GM19324 (cell line): ENCODE measurements at regions not wholly inside any gene's neighbourhood (a gene's known extent, or its start where the extent isn't known, plus 50 kb on each side); places are given as distances from the start of the nearest gene placed in this dataset.
"Not testable (repeated sequence)": the region's sequence is repeated elsewhere in the genome, so short reads cannot be mapped to it uniquely, and the experiment has no call there.

Experiments used
- ATAC-seq: cut with Tn5 transposase; IDR thresholded peaks from one replicate; pipeline ENCODE4 v1.9.1; 2021; ENCODE audit warnings: mild to moderate bottlenecking, moderate library complexity; ENCODE audit not compliant: unreplicated experiment, low FRiP score

- ATAC-seq = no peak
Measured at GRCh38 chr10:31687663-31688482, 240.8 kb downstream of the ARHGAP12 start.

GRCh38 chr10:31686599-31686998 lies 242.0 kb downstream of the ARHGAP12 start:
- no peak for ATAC-seq

GRCh38 chr10:31683682-31684081 lies 244.9 kb downstream of the ARHGAP12 start:
- no peak for ATAC-seq

- no peak for ATAC-seq
Measured at GRCh38 chr10:31679936-31680335, 248.7 kb downstream of the ARHGAP12 start.

DNA sequence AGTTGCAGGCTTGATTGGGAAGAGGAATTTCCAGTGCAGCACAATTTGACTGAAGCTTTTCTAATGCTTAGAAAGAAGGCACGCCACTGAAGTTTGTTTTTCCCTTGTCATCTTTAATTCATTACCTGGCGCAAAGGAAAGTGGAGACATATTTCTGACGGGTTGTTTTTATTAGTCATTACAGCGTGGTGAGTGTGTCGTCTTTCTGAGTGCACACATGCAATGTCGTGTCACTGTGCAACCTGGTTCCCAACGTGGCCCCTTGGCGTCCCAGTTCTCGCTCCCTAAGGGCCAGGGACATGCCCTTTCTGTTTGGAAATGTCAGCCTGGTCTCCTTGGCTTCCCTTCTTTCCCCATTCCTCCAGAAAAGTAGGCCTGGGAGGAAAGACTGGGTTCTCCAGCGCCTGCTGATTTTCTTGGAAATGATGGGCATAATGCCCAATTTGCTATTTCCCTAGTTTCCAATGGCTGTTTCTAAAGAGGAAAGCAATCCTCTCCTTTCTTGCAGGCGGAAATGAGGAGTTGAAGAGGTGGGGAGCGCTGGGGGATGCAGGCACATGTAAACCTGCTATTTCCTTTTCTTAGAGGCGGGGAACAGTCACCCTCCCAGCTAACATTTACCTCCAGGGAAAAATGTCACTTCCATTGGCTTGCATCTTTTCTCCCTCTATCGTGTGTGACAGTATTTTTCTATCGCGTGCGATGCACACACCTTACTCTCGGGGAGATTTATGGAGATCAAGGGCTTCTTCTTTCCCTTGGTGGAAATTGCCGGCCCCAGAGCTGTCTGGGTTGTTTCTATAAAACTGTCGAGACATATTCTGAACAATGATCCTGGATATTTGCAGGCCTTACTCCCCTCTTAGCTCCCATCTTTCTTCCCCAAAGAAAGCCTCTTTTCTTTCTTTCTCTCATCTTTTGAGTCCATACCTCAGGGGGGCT lies 249.8 kb downstream of the ARHGAP12 start:
- ATAC-seq = no peak

DNA sequence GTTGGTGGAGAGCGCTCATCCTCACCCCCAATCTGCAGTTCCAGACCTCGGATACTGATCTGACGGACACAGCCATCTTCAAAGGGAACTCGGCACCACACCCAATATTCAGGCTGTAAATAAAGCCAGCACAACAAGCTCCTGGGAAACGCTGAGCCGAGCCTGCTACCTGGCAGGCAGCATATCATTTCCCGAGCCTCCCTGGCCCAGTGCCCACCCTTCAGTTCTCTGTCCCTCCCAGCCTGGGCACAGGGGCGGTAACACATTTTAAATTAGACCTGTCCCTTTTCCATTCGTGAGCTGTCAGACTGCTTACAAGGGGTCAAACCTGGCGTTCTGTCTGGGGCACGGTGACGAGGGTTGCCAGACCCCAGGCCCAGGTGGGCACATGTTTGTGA lies 250.5 kb downstream of the ARHGAP12 start:
- no peak for ATAC-seq

GRCh38 chr10:31677195-31678138 lies 251.2 kb downstream of the ARHGAP12 start:
- ATAC-seq = no peak

- ATAC-seq = no peak
Measured at GRCh38 chr10:31675726-31676125, 252.9 kb downstream of the ARHGAP12 start.

DNA sequence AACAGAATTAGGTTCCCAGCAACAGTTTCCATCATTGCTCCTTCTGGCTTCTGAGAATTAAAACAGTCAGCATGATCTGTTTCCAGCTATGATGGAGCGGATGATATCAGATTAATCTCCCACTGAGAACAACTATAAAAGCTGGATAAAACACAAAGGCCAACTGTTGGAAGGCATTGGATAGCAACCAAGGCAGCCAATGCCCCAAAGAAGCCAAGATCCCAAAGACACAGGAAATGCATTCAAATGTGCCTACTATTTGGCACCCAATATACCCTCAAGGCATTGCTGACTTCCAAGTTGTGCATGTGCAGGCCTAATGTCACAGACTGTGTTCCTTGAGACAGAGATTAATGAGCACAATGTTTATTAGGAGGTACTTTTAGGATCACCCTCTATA lies 259.3 kb downstream of the ARHGAP12 start:
- ATAC-seq = no peak

- no peak for ATAC-seq
Measured at GRCh38 chr10:31668326-31668725, 260.3 kb downstream of the ARHGAP12 start.

- ATAC-seq = not testable (repeated sequence)
Measured at GRCh38 chr10:31665764-31666279, 262.8 kb downstream of the ARHGAP12 start.

DNA sequence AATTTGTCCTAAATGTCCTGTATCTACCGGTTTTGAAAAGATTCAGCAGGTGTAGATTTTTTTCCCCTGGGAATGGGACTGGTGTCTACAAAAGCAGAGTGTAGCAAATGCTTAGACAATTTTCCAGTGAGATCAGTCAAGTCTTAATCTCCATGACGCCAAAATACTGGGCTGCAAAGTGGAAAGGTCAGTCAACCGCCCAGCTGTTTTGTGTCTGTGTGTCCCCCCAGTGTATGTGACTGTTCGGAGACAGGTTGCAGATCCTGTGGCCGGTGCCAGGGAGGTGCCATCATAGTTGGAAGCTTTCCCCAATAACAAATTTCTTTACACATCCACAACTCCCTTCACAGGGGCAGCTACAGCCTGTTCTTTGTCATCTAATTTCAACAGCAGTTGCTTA lies 263.8 kb downstream of the ARHGAP12 start:
- no peak for ATAC-seq

DNA sequence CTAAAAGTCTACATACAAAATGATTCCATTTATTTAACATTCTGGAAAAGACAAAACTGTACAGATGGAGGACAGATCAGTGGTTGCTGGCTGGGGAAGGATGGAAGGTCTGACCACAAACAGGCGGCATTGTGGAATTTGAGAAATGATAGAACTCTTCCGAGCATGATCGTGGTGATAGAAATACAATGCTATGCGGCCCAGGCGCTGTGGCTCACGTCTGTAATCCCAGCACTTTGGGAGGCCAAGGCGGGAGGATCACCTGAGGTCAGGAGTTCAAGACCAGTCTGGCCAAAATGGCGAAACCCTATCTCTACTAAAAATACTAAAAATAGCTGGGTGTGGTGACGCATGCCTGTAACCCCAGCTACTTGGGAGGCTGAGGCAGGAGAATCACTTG lies 264.6 kb downstream of the ARHGAP12 start:
- not testable (repeated sequence) for ATAC-seq

GRCh38 chr10:31660300-31660699 lies 268.3 kb downstream of the ARHGAP12 start:
- ATAC-seq = no peak

GRCh38 chr10:31659665-31660064 lies 269.0 kb downstream of the ARHGAP12 start:
- no peak for ATAC-seq

DNA sequence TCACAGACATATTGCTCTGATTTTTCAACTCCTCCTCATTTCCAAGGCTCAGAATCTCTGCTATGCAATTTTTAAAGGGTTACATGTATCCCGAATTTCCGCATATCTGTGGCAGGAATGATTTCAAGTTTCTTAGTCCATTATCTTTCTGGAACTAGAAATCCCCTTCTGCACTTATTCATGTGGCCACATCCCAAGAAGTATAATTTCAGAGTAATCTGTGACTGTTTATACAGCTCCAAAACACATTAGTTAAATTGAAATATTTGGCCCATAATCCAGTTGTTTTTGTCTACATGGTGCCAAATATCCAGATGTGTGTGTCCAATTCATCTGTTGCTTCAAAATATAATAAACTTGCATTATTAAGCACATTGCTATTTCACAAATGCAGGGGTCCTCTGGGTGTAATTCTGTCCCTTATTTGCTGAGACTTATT lies 271.2 kb downstream of the ARHGAP12 start:
- no peak for ATAC-seq

DNA sequence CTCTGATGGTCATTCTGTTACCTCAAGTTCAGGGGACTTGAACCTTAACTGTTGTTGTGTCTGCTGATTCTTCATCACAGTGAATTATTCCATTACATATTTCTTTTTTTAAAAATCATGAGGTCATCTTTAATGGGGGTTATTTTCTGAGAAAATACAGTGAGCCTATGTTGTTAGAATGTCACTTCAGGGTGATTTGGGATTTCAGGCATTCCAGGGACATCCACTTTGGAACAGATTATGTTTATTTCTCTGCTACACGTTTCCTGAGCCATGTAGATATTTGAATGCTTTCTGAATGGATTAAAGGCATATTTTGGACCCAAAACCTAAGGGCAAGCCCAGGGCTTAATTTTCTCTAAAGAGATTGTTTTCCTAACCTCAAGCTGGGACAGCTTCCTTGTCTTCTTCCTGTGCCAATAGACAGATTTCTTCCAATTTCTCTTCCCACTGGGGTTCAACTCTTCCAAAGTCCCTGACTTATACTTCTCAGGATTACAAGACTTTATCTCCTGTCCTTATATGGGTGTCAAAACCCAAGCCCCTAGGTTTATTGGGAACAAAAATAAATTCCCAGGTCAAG lies 271.7 kb downstream of the ARHGAP12 start:
- no peak for ATAC-seq

- ATAC-seq = no peak
Measured at GRCh38 chr10:31652038-31652437, 276.6 kb downstream of the ARHGAP12 start.

GRCh38 chr10:31650010-31650409 lies 278.6 kb downstream of the ARHGAP12 start:
- no peak for ATAC-seq

DNA sequence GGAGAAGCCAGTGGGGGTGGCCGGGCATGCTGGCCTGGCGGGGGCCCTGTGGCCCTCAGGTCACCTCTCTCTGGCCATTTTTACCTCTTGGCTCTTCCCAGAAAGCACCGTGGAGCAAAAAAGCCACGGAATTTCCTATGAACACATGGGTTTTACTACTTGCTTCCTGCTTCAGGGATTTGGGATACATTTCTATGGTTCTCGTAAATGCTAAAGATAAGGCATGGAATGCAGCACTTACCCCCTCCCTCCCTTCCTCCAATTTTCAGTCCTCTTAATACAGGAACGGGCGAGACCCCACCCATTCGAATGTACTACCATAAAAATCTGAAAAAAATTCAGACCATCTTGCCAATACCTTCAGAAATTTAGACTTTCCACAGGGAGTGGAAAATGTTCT lies 279.7 kb downstream of the ARHGAP12 start:
- ATAC-seq = no peak
